IMR-90 (cell line): ENCODE measurements at regions not wholly inside any gene's neighbourhood (a gene's known extent, or its start where the extent isn't known, plus 50 kb on each side); places are given as distances from the start of the nearest gene placed in this dataset.

Experiments used
- ATAC-seq: fragments of 200-7000 bp; cut with Tn5 transposase; 2 replicates; pipeline ENCODE4 v1.9.1; 2020; ENCODE audit warnings: low read depth, mild to moderate bottlenecking, moderate library complexity
- BruUV-seq: library from RNA; stranded (reverse); fragments of 400-500 nt; replicated peaks from 2 replicates; lab custom pipeline; 2021; lab: Mats Ljungman, UMichigan
- CTCF ChIA-PET: fragments of 300-600 bp; formaldehyde crosslinking; extraction: SDS; loops from one replicate; lab custom pipeline; 2021; ENCODE audit warnings: antibody characterized with exemption; lab: Yijun Ruan, JAX
- POLR2A ChIA-PET: fragments of 300-600 bp; sonication (Branson Sonifier 250); formaldehyde crosslinking; loops from one replicate; lab custom pipeline; 2022; ENCODE audit warnings: antibody characterized with exemption; ENCODE audit not compliant: unreplicated experiment; lab: Charles Lee
- DNase-seq: peaks from one replicate; pipeline ENCODE4 v3.0.0; 2013
- H2AFZ ChIP-seq: replicated peaks from 2 replicates; pipeline ENCODE3; 2013; ENCODE audit warnings: low read length, mild to moderate bottlenecking; ENCODE audit not compliant: poor library complexity
- H2AK5ac ChIP-seq: 2 replicates; pipeline ENCODE4 v1.6.1; 2013; ENCODE audit warnings: low read depth, low read length, inconsistent platforms
- H2AK9ac ChIP-seq: replicated peaks from 2 replicates; pipeline ENCODE3; 2013; ENCODE audit warnings: mild to moderate bottlenecking, low read depth, low read length, moderate library complexity; ENCODE audit not compliant: poor library complexity
- H2BK120ac ChIP-seq: 2 replicates; pipeline ENCODE4 v1.6.1; 2013; ENCODE audit warnings: low read depth, low read length, inconsistent platforms
- H2BK15ac ChIP-seq: 3 replicates; pipeline ENCODE4 v1.6.1; 2013; ENCODE audit warnings: low read depth, low read length, inconsistent platforms
- H2BK20ac ChIP-seq: 2 replicates; pipeline ENCODE4 v1.6.1; 2013; ENCODE audit warnings: low read depth, mild to moderate bottlenecking, inconsistent platforms, low read length, moderate library complexity
- H2BK5ac ChIP-seq: 2 replicates; pipeline ENCODE4 v1.6.1; 2013; ENCODE audit warnings: mild to moderate bottlenecking, low read depth, low read length, inconsistent platforms; ENCODE audit not compliant: poor library complexity, severe bottlenecking
- H3K14ac ChIP-seq: replicated peaks from 2 replicates; pipeline ENCODE4 v1.6.1; 2013; ENCODE audit warnings: low read depth, low read length, inconsistent platforms
- H3K18ac ChIP-seq: 2 replicates; pipeline ENCODE4 v1.6.1; 2013; ENCODE audit warnings: low read depth, low read length, control low read depth
- H3K23ac ChIP-seq: 2 replicates; pipeline ENCODE4 v1.6.1; 2013; ENCODE audit warnings: low read depth, low read length, inconsistent platforms
- H3K27ac ChIP-seq: 2 replicates; pipeline ENCODE4 v1.5.1; 2013; ENCODE audit warnings: mild to moderate bottlenecking, control low read depth, low read length; ENCODE audit not compliant: insufficient read depth
- H3K27me3 ChIP-seq: 2 replicates; pipeline ENCODE4 v1.6.1; 2013; ENCODE audit warnings: low read length; ENCODE audit not compliant: control insufficient read depth, insufficient read depth
- H3K36me3 ChIP-seq: 2 replicates; pipeline ENCODE4 v1.6.1; 2013; ENCODE audit warnings: low read length, mixed read lengths; ENCODE audit not compliant: control insufficient read depth, insufficient read depth
- H3K4ac ChIP-seq: 2 replicates; pipeline ENCODE4 v1.6.1; 2013; ENCODE audit warnings: low read depth, low read length, inconsistent platforms
- H3K4me1 ChIP-seq: 2 replicates; pipeline ENCODE4 v1.6.1; 2013; ENCODE audit warnings: low read length, mixed read lengths; ENCODE audit not compliant: control insufficient read depth, insufficient read depth
- H3K4me2 ChIP-seq: 2 replicates; pipeline ENCODE4 v1.6.1; 2013; ENCODE audit warnings: low read depth, mild to moderate bottlenecking, control low read depth, low read length, moderate library complexity
- H3K4me3 ChIP-seq: 2 replicates; pipeline ENCODE4 v1.5.1; 2013; ENCODE audit warnings: low read depth, mild to moderate bottlenecking, control low read depth, low read length, moderate library complexity; ENCODE audit not compliant: insufficient read depth
- H3K56ac ChIP-seq: 2 replicates; pipeline ENCODE4 v1.6.1; 2013; ENCODE audit warnings: low read length, inconsistent platforms; ENCODE audit not compliant: insufficient read depth; ENCODE audit errors: extremely low read depth
- H3K79me1 ChIP-seq, 2 experiments: 2 replicates each; pipeline ENCODE4 v1.6.1; 2013; ENCODE audit warnings: low read length in 2 of 2, inconsistent platforms in 1 of 2, low read depth in 1 of 2
- H3K9ac ChIP-seq: 2 replicates; pipeline ENCODE4 v1.6.1; 2013; ENCODE audit warnings: low read depth, low read length, control low read depth
- H3K9me1 ChIP-seq: 2 replicates; pipeline ENCODE4 v1.6.1; 2013; ENCODE audit warnings: low read length, inconsistent platforms; ENCODE audit not compliant: insufficient read depth
- H3K9me3 ChIP-seq: 2 replicates; pipeline ENCODE4 v1.6.1; 2013; ENCODE audit warnings: low read length; ENCODE audit not compliant: control insufficient read depth, insufficient read depth
- H4K20me1 ChIP-seq: 2 replicates; pipeline ENCODE4 v1.6.1; 2013; ENCODE audit warnings: low read length, inconsistent platforms; ENCODE audit not compliant: insufficient read depth
- H4K5ac ChIP-seq: 2 replicates; pipeline ENCODE4 v1.6.1; 2013; ENCODE audit warnings: mild to moderate bottlenecking, low read depth, low read length, control low read depth
- H4K8ac ChIP-seq, 2 experiments: 2 replicates each; pipeline ENCODE4 v1.6.1; 2013; ENCODE audit warnings: low read depth in 2 of 2, low read length in 2 of 2, control low read depth in 1 of 2, inconsistent platforms in 1 of 2
- H4K91ac ChIP-seq: 2 replicates; pipeline ENCODE4 v1.6.1; 2013; ENCODE audit warnings: low read depth, low read length, inconsistent platforms; ENCODE audit not compliant: insufficient read depth
- CHD1 ChIP-seq: IDR thresholded peaks from 2 replicates; pipeline ENCODE4 v1.6.1; 2012; ENCODE audit warnings: low read depth, low read length, improper control_type of control experiment
- FOS ChIP-seq: fragments of 150-350 bp; IDR thresholded peaks from 2 replicates; pipeline ENCODE4 v1.6.1; 2016; ENCODE audit warnings: low read depth, low read length
- MAFK ChIP-seq: IDR thresholded peaks from 2 replicates; pipeline ENCODE4 v1.6.1; 2012; ENCODE audit warnings: low read depth, low read length, improper control_type of control experiment
- NFE2L2 ChIP-seq: fragments of 150-350 bp; IDR thresholded peaks from 2 replicates; pipeline ENCODE4 v1.6.1; 2016; ENCODE audit warnings: low read depth, mild to moderate bottlenecking, low read length
- POLR2A ChIP-seq: IDR thresholded peaks from 2 replicates; pipeline ENCODE4 v1.6.1; 2012; ENCODE audit warnings: mild to moderate bottlenecking, low read depth, low read length
- RAD21 ChIP-seq: IDR thresholded peaks from 2 replicates; pipeline ENCODE4 v1.6.1; 2012; ENCODE audit warnings: low read length, improper control_type of control experiment
- RCOR1 ChIP-seq: IDR thresholded peaks from 2 replicates; pipeline ENCODE4 v1.6.1; 2012; ENCODE audit warnings: mild to moderate bottlenecking, low read length, improper control_type of control experiment; ENCODE audit not compliant: insufficient replicate concordance
- RFX5 ChIP-seq: IDR thresholded peaks from 2 replicates; pipeline ENCODE4 v1.8.0; 2012; ENCODE audit warnings: low read depth, mild to moderate bottlenecking, low read length, moderate library complexity
- whole genome bisulfite sequencing, 2 experiments: methylation state at CpG; one replicate each; pipeline versions ENCODE4 v1.1.5 to v1.1.7; 2013; ENCODE audit warnings: missing lambda C conversion rate in 2 of 2; ENCODE audit not compliant: insufficient read length in 1 of 2; ENCODE audit errors: extremely low coverage in 2 of 2; 5-methylcytosine and 5-hydroxymethylcytosine counted together
- dilution Hi-C: fragments of 300-500 bp; cut with HindIII; formaldehyde crosslinking; loops from one replicate; pipeline ENCODE4 v1.14.3; 2018; ENCODE audit warnings: low sequenced_read_pairs; ENCODE audit not compliant: unreplicated experiment
- in situ Hi-C: fragments of 300-500 bp; cut with MboI; formaldehyde crosslinking; loops from 3 replicates; pipeline ENCODE4 v1.14.3; 2019; ENCODE audit warnings: low sequenced_read_pairs, inconsistent platforms, mixed read lengths
- intact Hi-C: fragments of 100-400 bp; cut with micrococcal nuclease; formaldehyde crosslinking; loops from 2 replicates; pipeline ENCODE4 v1.10.0; 2022
- TF ChIP-seq, protein P1 (sequence below): conservative IDR thresholded peaks from 2 replicates; pipeline ENCODE4 v1.5.1; 2012; ENCODE audit warnings: mild to moderate bottlenecking, low read depth, low read length, improper control_type of control experiment

- Histone ChIP-seq H3K56ac (no peak overlapping the region), H2BK15ac (no peak overlapping the region), H3K18ac (no peak overlapping the region), H3K79me1 (no peaks in the 10 kb centered on the region), H3K4ac (no peak overlapping the region), H3K9ac (no peak overlapping the region), H3K27ac (no peak overlapping the region), H3K9me3 (no peaks in the 10 kb centered on the region), H4K91ac (no peak overlapping the region), H3K27me3 (no peaks in the 10 kb centered on the region), H4K8ac (no peak overlapping the region), H3K36me3 (no peaks in the 10 kb centered on the region), H2AFZ (no peak overlapping the region), H3K4me3 (no peak overlapping the region), H4K20me1 (no peaks in the 10 kb centered on the region), H3K4me2 (no peak overlapping the region), H2BK5ac (no peak overlapping the region), H3K23ac (no peak overlapping the region), H2AK9ac (no peak overlapping the region), H4K5ac (no peak overlapping the region), H3K9me1 (no peaks in the 10 kb centered on the region), H3K14ac (no peak overlapping the region), H2AK5ac (no peak overlapping the region), H3K4me1 (no peaks in the 10 kb centered on the region), H2BK20ac (no peak overlapping the region), H2BK120ac (no peak overlapping the region)
- dilution Hi-C loops (no loop called here), intact Hi-C loops (no loop called here), in situ Hi-C loops (no loop called here)
- CTCF ChIA-PET, result no interaction called here
- no peak for DNase-seq
- ATAC-seq, result no peak
- no peak for TF ChIP-seq RCOR1
- TF ChIP-seq POLR2A, result no peak
- no peak for TF ChIP-seq CHD1
- TF ChIP-seq FOS, result no peak
- TF ChIP-seq RAD21, result no peak
- TF ChIP-seq MAFK, result no peak
- TF ChIP-seq, protein P1, sequence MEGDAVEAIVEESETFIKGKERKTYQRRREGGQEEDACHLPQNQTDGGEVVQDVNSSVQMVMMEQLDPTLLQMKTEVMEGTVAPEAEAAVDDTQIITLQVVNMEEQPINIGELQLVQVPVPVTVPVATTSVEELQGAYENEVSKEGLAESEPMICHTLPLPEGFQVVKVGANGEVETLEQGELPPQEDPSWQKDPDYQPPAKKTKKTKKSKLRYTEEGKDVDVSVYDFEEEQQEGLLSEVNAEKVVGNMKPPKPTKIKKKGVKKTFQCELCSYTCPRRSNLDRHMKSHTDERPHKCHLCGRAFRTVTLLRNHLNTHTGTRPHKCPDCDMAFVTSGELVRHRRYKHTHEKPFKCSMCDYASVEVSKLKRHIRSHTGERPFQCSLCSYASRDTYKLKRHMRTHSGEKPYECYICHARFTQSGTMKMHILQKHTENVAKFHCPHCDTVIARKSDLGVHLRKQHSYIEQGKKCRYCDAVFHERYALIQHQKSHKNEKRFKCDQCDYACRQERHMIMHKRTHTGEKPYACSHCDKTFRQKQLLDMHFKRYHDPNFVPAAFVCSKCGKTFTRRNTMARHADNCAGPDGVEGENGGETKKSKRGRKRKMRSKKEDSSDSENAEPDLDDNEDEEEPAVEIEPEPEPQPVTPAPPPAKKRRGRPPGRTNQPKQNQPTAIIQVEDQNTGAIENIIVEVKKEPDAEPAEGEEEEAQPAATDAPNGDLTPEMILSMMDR, result no peak
- no peak for TF ChIP-seq RFX5
- no peak for TF ChIP-seq NFE2L2
- POLR2A ChIA-PET, result no interaction called here
- WGBS, 2 experiments, result no CpG with 5 or more reads among the region's 4 CpGs
- no TSS peak for BruUV-seq
These were observed 148.5 kb upstream of the FREM2 start for GRCh38 chr13:38538422-38538821.
